GM21619 (cell line): ENCODE measurements at regions not wholly inside any gene's neighbourhood (a gene's known extent, or its start where the extent isn't known, plus 50 kb on each side); places are given as distances from the start of the nearest gene placed in this dataset.

Experiments
- ATAC-seq: cut with Tn5 transposase; IDR thresholded peaks from one replicate; pipeline ENCODE4 v1.9.1; 2021; ENCODE audit not compliant: unreplicated experiment

- ATAC-seq, result no peak
Observed at GRCh38 chr9:18368206-18368605, 105.7 kb upstream of the ADAMTSL1 start.

GRCh38 chr9:18371141-18371540 lies 102.8 kb upstream of the ADAMTSL1 start:
- no peak for ATAC-seq

GRCh38 chr9:18371621-18372020 lies 102.3 kb upstream of the ADAMTSL1 start:
- ATAC-seq, result no peak

GRCh38 chr9:18379073-18379811 lies 94.7 kb upstream of the ADAMTSL1 start:
- ATAC-seq, result no peak

- ATAC-seq, result no peak
Observed at GRCh38 chr9:18382243-18382642, 91.7 kb upstream of the ADAMTSL1 start.

GRCh38 chr9:18384066-18384465 lies 89.9 kb upstream of the ADAMTSL1 start:
- ATAC-seq, result no peak

GRCh38 chr9:18385696-18386490 lies 88.1 kb upstream of the ADAMTSL1 start:
- no peak for ATAC-seq

GRCh38 chr9:18390393-18390792 lies 83.6 kb upstream of the ADAMTSL1 start:
- no peak for ATAC-seq

- ATAC-seq, result no peak
Observed at GRCh38 chr9:18393340-18394130, 80.4 kb upstream of the ADAMTSL1 start.

GRCh38 chr9:18394847-18395351 lies 79.1 kb upstream of the ADAMTSL1 start:
- no peak for ATAC-seq

- no peak for ATAC-seq
Observed at GRCh38 chr9:18396102-18396728, 77.7 kb upstream of the ADAMTSL1 start.

- no peak for ATAC-seq
Observed at GRCh38 chr9:18397076-18397475, 76.9 kb upstream of the ADAMTSL1 start.

GRCh38 chr9:18398038-18398437 lies 75.9 kb upstream of the ADAMTSL1 start:
- no peak for ATAC-seq

- ATAC-seq, result no peak
Observed at GRCh38 chr9:18404434-18405029, 69.4 kb upstream of the ADAMTSL1 start.

GRCh38 chr9:18405240-18405639 lies 68.7 kb upstream of the ADAMTSL1 start:
- ATAC-seq, result no peak

GRCh38 chr9:18410983-18411382 lies 63.0 kb upstream of the ADAMTSL1 start:
- no peak for ATAC-seq

GRCh38 chr9:18421391-18421790 lies 52.6 kb upstream of the ADAMTSL1 start:
- ATAC-seq, result no peak

- ATAC-seq, result no peak
Observed at GRCh38 chr9:18422296-18423036, 51.5 kb upstream of the ADAMTSL1 start.

GRCh38 chr9:18423791-18424531 lies 50.0 kb upstream of the ADAMTSL1 start:
- no peak for ATAC-seq
